ENCODE measurements at regions not wholly inside any gene's neighbourhood (a gene's known extent, or its start where the extent isn't known, plus 50 kb on each side); places are given as distances from the start of the nearest gene placed in this dataset.

- H3K4me3 ChIP-seq, result no peak overlapping the region
- TF ChIP-seq CTCF (IDR thresholded peaks at IDR 0.05; ENCODE audit: low read depth, low read length), result no peak
- H3K36me3 ChIP-seq, result no peaks in the 10 kb centered on the region
- no peak overlapping the region for H3K27ac ChIP-seq
- no peaks in the 10 kb centered on the region for H3K4me1 ChIP-seq (ENCODE audit: low read depth)
- DNase-seq (ENCODE audit: low read depth in 1 of 2, low spot score in 1 of 2), result no peak
- H3K27me3 ChIP-seq, result peaks cover 2% of the 10 kb centered on the region
- H3K9me3 ChIP-seq (ENCODE audit: low read depth), result no peaks in the 10 kb centered on the region
These were observed 242.6 kb upstream of the MAF start for GRCh38 chr16:79843145-79843544.

GRCh38 chr16:79842197-79842596, 241.7 kb upstream of the MAF start:
- Histone ChIP-seq H3K4me3 (no peak overlapping the region), H3K36me3 (no peaks in the 10 kb centered on the region), H3K9me3 (ENCODE audit: low read depth) (no peaks in the 10 kb centered on the region), H3K4me1 (ENCODE audit: low read depth) (no peaks in the 10 kb centered on the region), H3K27ac (no peak overlapping the region), H3K27me3 (peaks cover 2% of the 10 kb centered on the region)
- no peak for DNase-seq (ENCODE audit: low read depth in 1 of 2, low spot score in 1 of 2)
- no peak for TF ChIP-seq CTCF (IDR thresholded peaks at IDR 0.05; ENCODE audit: low read depth, low read length)

GRCh38 chr16:79839466-79840341, 239.2 kb upstream of the MAF start:
- Histone ChIP-seq H3K4me3 (no peak overlapping the region), H3K27me3 (peaks cover 2% of the 10 kb centered on the region), H3K4me1 (ENCODE audit: low read depth) (no peaks in the 10 kb centered on the region), H3K36me3 (no peaks in the 10 kb centered on the region), H3K27ac (no peak overlapping the region), H3K9me3 (ENCODE audit: low read depth) (no peaks in the 10 kb centered on the region)
- TF ChIP-seq CTCF (IDR thresholded peaks at IDR 0.05; ENCODE audit: low read depth, low read length), result no peak
- DNase-seq (ENCODE audit: low read depth in 1 of 2, low spot score in 1 of 2), result peak in 1 of 2 donors; percentile 14

GRCh38 chr16:79838496-79839259, 238.1 kb upstream of the MAF start:
- Histone ChIP-seq H3K27me3 (peaks cover 2% of the 10 kb centered on the region), H3K4me3 (no peak overlapping the region), H3K27ac (no peak overlapping the region), H3K36me3 (no peaks in the 10 kb centered on the region), H3K4me1 (ENCODE audit: low read depth) (no peaks in the 10 kb centered on the region), H3K9me3 (ENCODE audit: low read depth) (no peaks in the 10 kb centered on the region)
- DNase-seq (ENCODE audit: low read depth in 1 of 2, low spot score in 1 of 2), result peak in 1 of 2 donors; percentile 31
- no peak for TF ChIP-seq CTCF (IDR thresholded peaks at IDR 0.05; ENCODE audit: low read depth, low read length)

GRCh38 chr16:79836144-79836543, 235.6 kb upstream of the MAF start:
- H3K27ac ChIP-seq, result no peak overlapping the region
- no peak for DNase-seq (ENCODE audit: low read depth in 1 of 2, low spot score in 1 of 2)
- H3K4me1 ChIP-seq (ENCODE audit: low read depth), result no peaks in the 10 kb centered on the region
- no peaks in the 10 kb centered on the region for H3K9me3 ChIP-seq (ENCODE audit: low read depth)
- no peaks in the 10 kb centered on the region for H3K27me3 ChIP-seq
- H3K36me3 ChIP-seq, result no peaks in the 10 kb centered on the region
- H3K4me3 ChIP-seq, result no peak overlapping the region
- no peak for TF ChIP-seq CTCF (IDR thresholded peaks at IDR 0.05; ENCODE audit: low read depth, low read length)
